ENCODE measurements at regions not wholly inside any gene's neighbourhood (a gene's known extent, or its start where the extent isn't known, plus 50 kb on each side); places are given as distances from the start of the nearest gene placed in this dataset.

DNA sequence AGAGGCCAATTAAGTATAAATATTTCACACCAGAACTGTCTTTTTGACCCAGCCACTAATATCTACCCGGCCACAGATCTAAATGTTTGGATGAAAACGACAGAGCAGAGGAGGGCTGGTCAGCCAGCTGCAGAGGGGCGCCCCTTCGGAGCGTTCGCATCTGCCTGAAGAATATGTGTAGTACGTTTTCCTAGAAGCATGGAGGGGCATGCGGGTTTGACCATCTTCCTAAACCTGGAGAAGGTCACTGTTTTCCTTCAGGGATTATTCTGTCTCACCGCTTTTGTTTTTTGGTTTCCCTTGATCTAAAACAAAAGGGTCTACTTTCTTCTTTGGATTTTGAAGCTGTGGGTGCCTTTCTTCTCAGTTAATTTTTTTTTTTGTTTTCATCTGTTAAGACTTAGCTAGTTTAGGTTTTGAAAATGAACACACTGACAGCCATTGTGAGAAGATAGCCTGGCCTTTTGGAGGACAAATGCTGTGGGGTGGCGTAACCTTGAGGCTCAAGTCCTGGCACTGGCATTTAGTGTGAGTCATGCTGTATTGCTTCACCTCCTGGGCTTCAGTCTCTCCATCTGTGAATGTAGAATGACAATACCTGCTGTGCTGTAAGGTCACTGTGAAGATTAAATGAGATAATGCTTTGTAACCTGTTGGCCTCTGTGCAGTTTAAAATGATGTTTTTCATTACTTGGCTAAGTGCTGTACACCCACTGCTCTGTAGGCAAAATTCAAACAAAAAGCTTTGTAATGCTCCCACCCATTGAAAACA, 74.1 kb upstream of the IRF2BP2 start (continued):
- TF ChIP-seq, protein P1, sequence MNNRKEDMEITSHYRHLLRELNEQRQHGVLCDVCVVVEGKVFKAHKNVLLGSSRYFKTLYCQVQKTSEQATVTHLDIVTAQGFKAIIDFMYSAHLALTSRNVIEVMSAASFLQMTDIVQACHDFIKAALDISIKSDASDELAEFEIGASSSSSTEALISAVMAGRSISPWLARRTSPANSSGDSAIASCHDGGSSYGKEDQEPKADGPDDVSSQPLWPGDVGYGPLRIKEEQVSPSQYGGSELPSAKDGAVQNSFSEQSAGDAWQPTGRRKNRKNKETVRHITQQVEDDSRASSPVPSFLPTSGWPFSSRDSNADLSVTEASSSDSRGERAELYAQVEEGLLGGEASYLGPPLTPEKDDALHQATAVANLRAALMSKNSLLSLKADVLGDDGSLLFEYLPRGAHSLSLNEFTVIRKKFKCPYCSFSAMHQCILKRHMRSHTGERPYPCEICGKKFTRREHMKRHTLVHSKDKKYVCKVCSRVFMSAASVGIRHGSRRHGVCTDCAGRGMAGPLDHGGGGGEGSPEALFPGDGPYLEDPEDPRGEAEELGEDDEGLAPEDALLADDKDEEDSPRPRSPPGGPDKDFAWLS (CRISPR knock-in tag; IDR thresholded peaks at IDR 0.05; ENCODE audit: borderline replicate concordance) = no peak
- TF ChIP-seq, protein P2, sequence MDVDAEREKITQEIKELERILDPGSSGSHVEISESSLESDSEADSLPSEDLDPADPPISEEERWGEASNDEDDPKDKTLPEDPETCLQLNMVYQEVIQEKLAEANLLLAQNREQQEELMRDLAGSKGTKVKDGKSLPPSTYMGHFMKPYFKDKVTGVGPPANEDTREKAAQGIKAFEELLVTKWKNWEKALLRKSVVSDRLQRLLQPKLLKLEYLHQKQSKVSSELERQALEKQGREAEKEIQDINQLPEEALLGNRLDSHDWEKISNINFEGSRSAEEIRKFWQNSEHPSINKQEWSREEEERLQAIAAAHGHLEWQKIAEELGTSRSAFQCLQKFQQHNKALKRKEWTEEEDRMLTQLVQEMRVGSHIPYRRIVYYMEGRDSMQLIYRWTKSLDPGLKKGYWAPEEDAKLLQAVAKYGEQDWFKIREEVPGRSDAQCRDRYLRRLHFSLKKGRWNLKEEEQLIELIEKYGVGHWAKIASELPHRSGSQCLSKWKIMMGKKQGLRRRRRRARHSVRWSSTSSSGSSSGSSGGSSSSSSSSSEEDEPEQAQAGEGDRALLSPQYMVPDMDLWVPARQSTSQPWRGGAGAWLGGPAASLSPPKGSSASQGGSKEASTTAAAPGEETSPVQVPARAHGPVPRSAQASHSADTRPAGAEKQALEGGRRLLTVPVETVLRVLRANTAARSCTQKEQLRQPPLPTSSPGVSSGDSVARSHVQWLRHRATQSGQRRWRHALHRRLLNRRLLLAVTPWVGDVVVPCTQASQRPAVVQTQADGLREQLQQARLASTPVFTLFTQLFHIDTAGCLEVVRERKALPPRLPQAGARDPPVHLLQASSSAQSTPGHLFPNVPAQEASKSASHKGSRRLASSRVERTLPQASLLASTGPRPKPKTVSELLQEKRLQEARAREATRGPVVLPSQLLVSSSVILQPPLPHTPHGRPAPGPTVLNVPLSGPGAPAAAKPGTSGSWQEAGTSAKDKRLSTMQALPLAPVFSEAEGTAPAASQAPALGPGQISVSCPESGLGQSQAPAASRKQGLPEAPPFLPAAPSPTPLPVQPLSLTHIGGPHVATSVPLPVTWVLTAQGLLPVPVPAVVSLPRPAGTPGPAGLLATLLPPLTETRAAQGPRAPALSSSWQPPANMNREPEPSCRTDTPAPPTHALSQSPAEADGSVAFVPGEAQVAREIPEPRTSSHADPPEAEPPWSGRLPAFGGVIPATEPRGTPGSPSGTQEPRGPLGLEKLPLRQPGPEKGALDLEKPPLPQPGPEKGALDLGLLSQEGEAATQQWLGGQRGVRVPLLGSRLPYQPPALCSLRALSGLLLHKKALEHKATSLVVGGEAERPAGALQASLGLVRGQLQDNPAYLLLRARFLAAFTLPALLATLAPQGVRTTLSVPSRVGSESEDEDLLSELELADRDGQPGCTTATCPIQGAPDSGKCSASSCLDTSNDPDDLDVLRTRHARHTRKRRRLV (CRISPR knock-in tag; IDR thresholded peaks at IDR 0.05) = peak; percentile 65; the same call in 1 of the 2 replicates
- TF ChIP-seq ZBTB7B (CRISPR knock-in tag; IDR thresholded peaks at IDR 0.05) (0 out of 2 replicates have a peak, but pooled peaks have one; percentile 29), ZNF12 (CRISPR knock-in tag; IDR thresholded peaks at IDR 0.05) (peak; percentile 89), ONECUT2 (CRISPR knock-in tag; IDR thresholded peaks at IDR 0.05) (no peak), ETV5 (CRISPR knock-in tag; IDR thresholded peaks at IDR 0.05; ENCODE audit: borderline replicate concordance) (peak; percentile 87), ELF3 (CRISPR knock-in tag; IDR thresholded peaks at IDR 0.05) (peak; percentile 84), ZFX (CRISPR knock-in tag; IDR thresholded peaks at IDR 0.05; ENCODE audit: low read depth) (peak; percentile 50; the same call in 1 of the 2 replicates), ESRRA (CRISPR knock-in tag; IDR thresholded peaks at IDR 0.05; ENCODE audit: low read depth) (peak; percentile 100), NCOA5 (CRISPR knock-in tag; IDR thresholded peaks at IDR 0.05) (no peak), ZNF274 (CRISPR knock-in tag; IDR thresholded peaks at IDR 0.05) (no peak)
- TF ChIP-seq, protein P3, sequence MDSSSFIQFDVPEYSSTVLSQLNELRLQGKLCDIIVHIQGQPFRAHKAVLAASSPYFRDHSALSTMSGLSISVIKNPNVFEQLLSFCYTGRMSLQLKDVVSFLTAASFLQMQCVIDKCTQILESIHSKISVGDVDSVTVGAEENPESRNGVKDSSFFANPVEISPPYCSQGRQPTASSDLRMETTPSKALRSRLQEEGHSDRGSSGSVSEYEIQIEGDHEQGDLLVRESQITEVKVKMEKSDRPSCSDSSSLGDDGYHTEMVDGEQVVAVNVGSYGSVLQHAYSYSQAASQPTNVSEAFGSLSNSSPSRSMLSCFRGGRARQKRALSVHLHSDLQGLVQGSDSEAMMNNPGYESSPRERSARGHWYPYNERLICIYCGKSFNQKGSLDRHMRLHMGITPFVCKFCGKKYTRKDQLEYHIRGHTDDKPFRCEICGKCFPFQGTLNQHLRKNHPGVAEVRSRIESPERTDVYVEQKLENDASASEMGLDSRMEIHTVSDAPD (CRISPR knock-in tag; IDR thresholded peaks at IDR 0.05) = peak; percentile 87
- TF ChIP-seq, protein P4, sequence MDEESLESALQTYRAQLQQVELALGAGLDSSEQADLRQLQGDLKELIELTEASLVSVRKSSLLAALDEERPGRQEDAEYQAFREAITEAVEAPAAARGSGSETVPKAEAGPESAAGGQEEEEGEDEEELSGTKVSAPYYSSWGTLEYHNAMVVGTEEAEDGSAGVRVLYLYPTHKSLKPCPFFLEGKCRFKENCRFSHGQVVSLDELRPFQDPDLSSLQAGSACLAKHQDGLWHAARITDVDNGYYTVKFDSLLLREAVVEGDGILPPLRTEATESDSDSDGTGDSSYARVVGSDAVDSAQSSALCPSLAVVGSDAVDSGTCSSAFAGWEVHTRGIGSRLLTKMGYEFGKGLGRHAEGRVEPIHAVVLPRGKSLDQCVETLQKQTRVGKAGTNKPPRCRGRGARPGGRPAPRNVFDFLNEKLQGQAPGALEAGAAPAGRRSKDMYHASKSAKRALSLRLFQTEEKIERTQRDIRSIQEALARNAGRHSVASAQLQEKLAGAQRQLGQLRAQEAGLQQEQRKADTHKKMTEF (CRISPR knock-in tag; IDR thresholded peaks at IDR 0.05) = peak; percentile 94
- TF ChIP-seq, protein P5, sequence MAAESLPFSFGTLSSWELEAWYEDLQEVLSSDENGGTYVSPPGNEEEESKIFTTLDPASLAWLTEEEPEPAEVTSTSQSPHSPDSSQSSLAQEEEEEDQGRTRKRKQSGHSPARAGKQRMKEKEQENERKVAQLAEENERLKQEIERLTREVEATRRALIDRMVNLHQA (CRISPR knock-in tag; IDR thresholded peaks at IDR 0.05) = no peak
- TF ChIP-seq, protein P6, sequence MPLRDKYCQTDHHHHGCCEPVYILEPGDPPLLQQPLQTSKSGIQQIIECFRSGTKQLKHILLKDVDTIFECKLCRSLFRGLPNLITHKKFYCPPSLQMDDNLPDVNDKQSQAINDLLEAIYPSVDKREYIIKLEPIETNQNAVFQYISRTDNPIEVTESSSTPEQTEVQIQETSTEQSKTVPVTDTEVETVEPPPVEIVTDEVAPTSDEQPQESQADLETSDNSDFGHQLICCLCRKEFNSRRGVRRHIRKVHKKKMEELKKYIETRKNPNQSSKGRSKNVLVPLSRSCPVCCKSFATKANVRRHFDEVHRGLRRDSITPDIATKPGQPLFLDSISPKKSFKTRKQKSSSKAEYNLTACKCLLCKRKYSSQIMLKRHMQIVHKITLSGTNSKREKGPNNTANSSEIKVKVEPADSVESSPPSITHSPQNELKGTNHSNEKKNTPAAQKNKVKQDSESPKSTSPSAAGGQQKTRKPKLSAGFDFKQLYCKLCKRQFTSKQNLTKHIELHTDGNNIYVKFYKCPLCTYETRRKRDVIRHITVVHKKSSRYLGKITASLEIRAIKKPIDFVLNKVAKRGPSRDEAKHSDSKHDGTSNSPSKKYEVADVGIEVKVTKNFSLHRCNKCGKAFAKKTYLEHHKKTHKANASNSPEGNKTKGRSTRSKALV (CRISPR knock-in tag; IDR thresholded peaks at IDR 0.05) = no peak
